HL-60 (cell line): ENCODE measurements at regions not wholly inside any gene's neighbourhood (a gene's known extent, or its start where the extent isn't known, plus 50 kb on each side); places are given as distances from the start of the nearest gene placed in this dataset.

ENCODE experiments used
- DNase-seq, 2 experiments: peaks; one replicate each; pipeline ENCODE4 v3.0.0-alpha.2; 2010 to 2020; ENCODE audit warnings: low read depth in 1 of 2, low spot score in 1 of 2
- H3K27ac ChIP-seq: fragments of 250-450 bp; sonication (Bioruptor Pico); replicated peaks from 2 replicates; pipeline ENCODE4 v1.5.1; 2020; ENCODE audit warnings: mild to moderate bottlenecking, moderate library complexity
- H3K27me3 ChIP-seq: fragments of 250-450 bp; sonication (Bioruptor Pico); 2 replicates; pipeline ENCODE4 v1.5.1; 2021; ENCODE audit warnings: mild to moderate bottlenecking, moderate library complexity; ENCODE audit not compliant: insufficient read depth, poor library complexity, severe bottlenecking
- H3K4me3 ChIP-seq: replicated peaks from 2 replicates; pipeline ENCODE4 v1.5.1; 2011; ENCODE audit warnings: mild to moderate bottlenecking, control low read depth, low read length; ENCODE audit not compliant: insufficient read depth
- CTCF ChIP-seq: IDR thresholded peaks from one replicate; pipeline ENCODE4 v1.5.1; 2011; ENCODE audit warnings: low read length, control low read depth, inconsistent platforms; ENCODE audit not compliant: insufficient read depth
- GABPA ChIP-seq: IDR thresholded peaks from 2 replicates; pipeline ENCODE4 v1.6.1; 2012; ENCODE audit warnings: low read depth
- POLR2AphosphoS5 ChIP-seq: IDR thresholded peaks from 2 replicates; pipeline ENCODE4 v1.6.1; 2012; ENCODE audit warnings: low read depth
- REST ChIP-seq: IDR thresholded peaks from 2 replicates; pipeline ENCODE4 v1.6.1; 2012; ENCODE audit warnings: low read depth; ENCODE audit not compliant: insufficient replicate concordance
- SPI1 ChIP-seq: IDR thresholded peaks from 2 replicates; pipeline ENCODE4 v1.6.1; 2012; ENCODE audit warnings: low read depth, mild to moderate bottlenecking, borderline replicate concordance

- H3K4me3 ChIP-seq = no peak overlapping the region
- TF ChIP-seq REST = no peak
- no peak for TF ChIP-seq SPI1
- no peak for TF ChIP-seq POLR2AphosphoS5
- TF ChIP-seq GABPA = no peak
- no peak for TF ChIP-seq CTCF
- DNase-seq = no peak
- H3K27ac ChIP-seq = no peak overlapping the region
- no peaks in the 10 kb centered on the region for H3K27me3 ChIP-seq
These were observed 266.9 kb downstream of the RASSF9 start for GRCh38 chr12:85569261-85569660.

- Histone ChIP-seq H3K4me3 (no peak overlapping the region), H3K27ac (no peak overlapping the region), H3K27me3 (no peaks in the 10 kb centered on the region)
- TF ChIP-seq SPI1 = no peak
- TF ChIP-seq POLR2AphosphoS5 = no peak
- TF ChIP-seq GABPA = no peak
- TF ChIP-seq REST = no peak
- no peak for DNase-seq
These were observed 263.3 kb downstream of the RASSF9 start for GRCh38 chr12:85572956-85573355.

GRCh38 chr12:85573635-85574214, 262.5 kb downstream of the RASSF9 start:
- DNase-seq = no peak
- TF ChIP-seq SPI1 = no peak
- no peak for TF ChIP-seq CTCF
- TF ChIP-seq GABPA = no peak
- no peak for TF ChIP-seq REST
- TF ChIP-seq POLR2AphosphoS5 = no peak
- Histone ChIP-seq H3K27ac (no peak overlapping the region), H3K27me3 (no peaks in the 10 kb centered on the region), H3K4me3 (no peak overlapping the region)
